IPS DF 6.9 (cell line): ENCODE measurements at regions not wholly inside any gene's neighbourhood (a gene's known extent, or its start where the extent isn't known, plus 50 kb on each side); places are given as distances from the start of the nearest gene placed in this dataset.

Source experiments
- DNase-seq: peaks from one replicate; pipeline ENCODE4 v3.0.0-alpha.2; 2013; ENCODE audit warnings: low read depth, low spot score
- H3K27ac ChIP-seq: one replicate; pipeline ENCODE4 v1.5.1; 2013; ENCODE audit warnings: low read length, control low read depth
- H3K27me3 ChIP-seq: 2 replicates; pipeline ENCODE4 v1.6.1; 2013; ENCODE audit warnings: mild to moderate bottlenecking, low read length; ENCODE audit not compliant: control insufficient read depth, insufficient read depth
- H3K36me3 ChIP-seq: 2 replicates; pipeline ENCODE4 v1.6.1; 2013; ENCODE audit warnings: low read length; ENCODE audit not compliant: control insufficient read depth, insufficient read depth
- H3K4me1 ChIP-seq: 2 replicates; pipeline ENCODE4 v1.6.1; 2013; ENCODE audit warnings: low read length; ENCODE audit not compliant: control insufficient read depth, insufficient read depth
- H3K4me3 ChIP-seq: 2 replicates; pipeline ENCODE4 v1.5.1; 2013; ENCODE audit warnings: mild to moderate bottlenecking, low read length
- H3K9me3 ChIP-seq: 2 replicates; pipeline ENCODE4 v1.6.1; 2013; ENCODE audit warnings: low read length, inconsistent platforms; ENCODE audit not compliant: control insufficient read depth, insufficient read depth
- WGBS: extraction: QIAGEN DNeasy Blood & Tissue Kit; methylation state at CpG from one replicate; pipeline ENCODE4 v1.1.7; 2013; ENCODE audit warnings: mixed read lengths, missing lambda C conversion rate; ENCODE audit not compliant: insufficient read length, insufficient coverage; 5-methylcytosine and 5-hydroxymethylcytosine counted together

GRCh38 chr4:183843248-183843671 is 61.8 kb upstream of the STOX2 start:
- Histone ChIP-seq H3K36me3 (no peaks in the 10 kb centered on the region), H3K4me1 (no peaks in the 10 kb centered on the region), H3K27me3 (no peaks in the 10 kb centered on the region), H3K9me3 (no peaks in the 10 kb centered on the region), H3K4me3 (no peak overlapping the region), H3K27ac (no peak overlapping the region)
- WGBS, result no CpG with 5 or more reads among the region's 7 CpGs
- no peak for DNase-seq

DNA sequence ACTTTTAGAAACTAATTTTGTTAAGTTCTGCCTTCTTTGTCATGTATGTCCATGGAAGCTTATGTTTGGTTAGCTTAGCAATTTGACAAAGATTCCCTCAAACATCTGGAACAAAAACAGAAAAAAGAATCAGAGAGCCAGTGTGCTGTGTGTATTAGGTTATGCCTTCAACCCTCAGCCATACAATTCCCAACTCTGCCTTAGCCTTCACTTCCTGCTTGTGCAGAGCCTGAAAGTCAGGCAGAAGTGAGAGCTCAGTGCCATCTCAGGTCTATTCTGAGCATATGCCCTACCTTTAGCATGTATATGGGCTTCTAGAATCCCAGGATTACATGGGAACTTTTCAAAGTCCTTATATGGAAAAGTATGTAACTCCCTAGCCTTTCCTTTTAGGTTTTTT is 58.2 kb upstream of the STOX2 start:
- DNase-seq, result no peak
- Histone ChIP-seq H3K4me3 (no peak overlapping the region), H3K27me3 (no peaks in the 10 kb centered on the region), H3K4me1 (no peaks in the 10 kb centered on the region), H3K27ac (no peak overlapping the region), H3K9me3 (no peaks in the 10 kb centered on the region), H3K36me3 (no peaks in the 10 kb centered on the region)

GRCh38 chr4:183848805-183849204 is 56.3 kb upstream of the STOX2 start:
- H3K36me3 ChIP-seq, result no peaks in the 10 kb centered on the region
- no peak overlapping the region for H3K4me3 ChIP-seq
- no peaks in the 10 kb centered on the region for H3K27me3 ChIP-seq
- no CpG with 5 or more reads among the region's 3 CpGs for WGBS
- no peaks in the 10 kb centered on the region for H3K4me1 ChIP-seq
- no peaks in the 10 kb centered on the region for H3K9me3 ChIP-seq
- DNase-seq, result no peak
- no peak overlapping the region for H3K27ac ChIP-seq

GRCh38 chr4:183852910-183853547 is 52.1 kb upstream of the STOX2 start:
- H3K36me3 ChIP-seq, result no peaks in the 10 kb centered on the region
- no peaks in the 10 kb centered on the region for H3K27me3 ChIP-seq
- no peak overlapping the region for H3K4me3 ChIP-seq
- no peak for DNase-seq
- no peak overlapping the region for H3K27ac ChIP-seq
- no peaks in the 10 kb centered on the region for H3K4me1 ChIP-seq
- H3K9me3 ChIP-seq, result no peaks in the 10 kb centered on the region
- WGBS, result no CpG with 5 or more reads among the region's 10 CpGs

DNA sequence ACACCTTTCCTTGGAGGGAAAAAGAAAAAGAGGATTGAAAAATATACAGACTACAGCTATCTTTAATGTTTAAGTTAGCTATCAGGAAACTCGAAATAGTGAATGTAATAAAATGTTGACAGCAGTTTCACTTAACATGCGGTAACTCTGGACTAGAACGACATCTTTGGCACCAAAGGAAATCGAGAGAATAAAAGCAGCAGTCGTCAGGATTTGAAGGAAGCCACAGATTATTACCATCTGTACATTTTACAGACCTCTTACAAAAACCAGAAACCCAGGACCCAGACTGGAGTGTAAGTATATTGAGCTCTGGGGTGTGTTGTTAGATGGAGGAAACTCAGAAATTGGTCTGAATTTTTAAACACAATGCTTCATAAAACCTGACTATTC is 51.6 kb upstream of the STOX2 start:
- no peaks in the 10 kb centered on the region for H3K27me3 ChIP-seq
- no peaks in the 10 kb centered on the region for H3K4me1 ChIP-seq
- no peak for DNase-seq
- no peak overlapping the region for H3K27ac ChIP-seq
- H3K36me3 ChIP-seq, result no peaks in the 10 kb centered on the region
- no peaks in the 10 kb centered on the region for H3K9me3 ChIP-seq
- no CpG with 5 or more reads among the region's 5 CpGs for WGBS
- H3K4me3 ChIP-seq, result no peak overlapping the region
